Right lobe of liver (tissue), 6 donors: ENCODE measurements at regions not wholly inside any gene's neighbourhood (a gene's known extent, or its start where the extent isn't known, plus 50 kb on each side); places are given as distances from the start of the nearest gene placed in this dataset.

Source experiments
- ATAC-seq, 4 donors: fragments of 200-7000 bp; cut with Tn5 transposase; one replicate each; pipeline ENCODE4 v1.9.1; 2020; ENCODE audit warnings: mild to moderate bottlenecking in 4 of 4, moderate library complexity in 4 of 4
- DNase-seq, 3 donors: peaks; one replicate each; pipeline ENCODE4 v3.0.0-alpha.2; 2020
- H3K27ac ChIP-seq, 3 donors: fragments of 200-600 bp; one replicate each; pipeline ENCODE4 v1.8.0; 2022
- H3K27me3 ChIP-seq, 2 donors: fragments of 200-600 bp; one replicate each; pipeline ENCODE4 v1.8.0; 2022
- H3K36me3 ChIP-seq, 4 donors: fragments of 200-600 bp; sonication (generic) in 1 of 4; one replicate each; pipeline versions ENCODE4 v1.5.1 to v1.8.0; 2017 to 2022; ENCODE audit warnings: control low read depth in 1 of 4
- H3K4me1 ChIP-seq, 4 donors: fragments of 200-600 bp; sonication (generic) in 1 of 4; one replicate each; pipeline versions ENCODE4 v1.5.1 to v1.8.0; 2017 to 2022; ENCODE audit warnings: control low read depth in 1 of 4
- H3K4me3 ChIP-seq, 3 donors: fragments of 200-600 bp; one replicate each; pipeline ENCODE4 v1.8.0; 2022
- H3K9me3 ChIP-seq, 4 donors: fragments of 200-600 bp; sonication (generic) in 1 of 4; one replicate each; pipeline versions ENCODE4 v1.5.1 to v1.8.0; 2017 to 2022; ENCODE audit warnings: control low read depth in 1 of 4
- POLR2A ChIP-seq: fragments of 450-650 bp; IDR thresholded peaks from one replicate; pipeline ENCODE4 v1.6.1; 2017; ENCODE audit warnings: antibody characterized with exemption, mild to moderate bottlenecking
- WGBS: methylation state at CpG from one replicate; pipeline ENCODE4 v1.1.6; 2018; ENCODE audit warnings: low coverage, low lambda C conversion rate; ENCODE audit not compliant: insufficient coverage; ENCODE audit errors: missing lambda C conversion rate; 5-methylcytosine and 5-hydroxymethylcytosine counted together
- intact Hi-C, 2 donors: fragments of 100-400 bp; cut with DNase I; formaldehyde crosslinking; loops; one replicate each; pipeline versions ENCODE4 v1.11.2 to v1.14.1; 2022
- TF ChIP-seq, protein P1 (sequence below), 4 donors: fragments of 200-600 bp in 3 of 4; fragments of 450-650 bp in 1 of 4; IDR thresholded peaks; one replicate each; pipeline versions ENCODE4 v1.5.1 to v1.8.0; 2016 to 2022; ENCODE audit warnings: antibody characterized with exemption in 4 of 4, mild to moderate bottlenecking in 2 of 4
- donor health status: DM: no; HTN: yes; CAD: no.
- donor health status: DM: no; HTN: no; CAD: no.
- donor health status: DM: no; HTN: no; CAD: no.
- donor health status: DM: no; HTN: yes; CAD: no.
- donor health status: DM: no; HTN: yes; CAD: no.

DNA sequence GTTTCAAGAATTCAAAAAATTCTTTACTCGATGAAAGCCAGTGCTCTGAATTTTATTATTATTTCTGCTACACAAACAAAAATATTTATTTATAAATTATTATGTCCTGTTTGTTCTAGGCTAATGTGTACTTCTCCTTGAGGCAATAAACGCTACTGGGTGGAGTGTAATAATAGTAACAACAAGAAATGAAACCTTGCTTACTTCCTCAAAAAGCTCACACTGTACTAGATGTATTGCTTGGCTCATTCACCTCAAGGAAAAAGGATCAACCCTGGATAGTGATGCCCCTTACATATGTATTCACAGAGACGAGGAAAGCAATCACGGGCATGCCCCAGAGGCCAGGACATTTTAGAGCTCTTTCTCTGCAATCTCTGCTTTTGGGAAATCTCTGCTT lies 685.6 kb upstream of the NXPH2 start:
- Histone ChIP-seq H3K27me3 (no peaks in the 10 kb centered on the region), H3K27ac (no peak overlapping the region), H3K9me3 (no peaks in the 10 kb centered on the region), H3K4me3 (no peak overlapping the region), H3K4me1 (no peaks in the 10 kb centered on the region), H3K36me3 (no peaks in the 10 kb centered on the region)
- intact Hi-C loops, result no loop called here
- 41% methylated on average over 4 of the region's 4 CpGs for WGBS
- DNase-seq, result no peak
- TF ChIP-seq, protein P1, sequence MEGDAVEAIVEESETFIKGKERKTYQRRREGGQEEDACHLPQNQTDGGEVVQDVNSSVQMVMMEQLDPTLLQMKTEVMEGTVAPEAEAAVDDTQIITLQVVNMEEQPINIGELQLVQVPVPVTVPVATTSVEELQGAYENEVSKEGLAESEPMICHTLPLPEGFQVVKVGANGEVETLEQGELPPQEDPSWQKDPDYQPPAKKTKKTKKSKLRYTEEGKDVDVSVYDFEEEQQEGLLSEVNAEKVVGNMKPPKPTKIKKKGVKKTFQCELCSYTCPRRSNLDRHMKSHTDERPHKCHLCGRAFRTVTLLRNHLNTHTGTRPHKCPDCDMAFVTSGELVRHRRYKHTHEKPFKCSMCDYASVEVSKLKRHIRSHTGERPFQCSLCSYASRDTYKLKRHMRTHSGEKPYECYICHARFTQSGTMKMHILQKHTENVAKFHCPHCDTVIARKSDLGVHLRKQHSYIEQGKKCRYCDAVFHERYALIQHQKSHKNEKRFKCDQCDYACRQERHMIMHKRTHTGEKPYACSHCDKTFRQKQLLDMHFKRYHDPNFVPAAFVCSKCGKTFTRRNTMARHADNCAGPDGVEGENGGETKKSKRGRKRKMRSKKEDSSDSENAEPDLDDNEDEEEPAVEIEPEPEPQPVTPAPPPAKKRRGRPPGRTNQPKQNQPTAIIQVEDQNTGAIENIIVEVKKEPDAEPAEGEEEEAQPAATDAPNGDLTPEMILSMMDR (IDR thresholded peaks at IDR 0.05), result no peak
- no peak for TF ChIP-seq POLR2A
- ATAC-seq, result peak in 1 of 4 donors; percentile 36

DNA sequence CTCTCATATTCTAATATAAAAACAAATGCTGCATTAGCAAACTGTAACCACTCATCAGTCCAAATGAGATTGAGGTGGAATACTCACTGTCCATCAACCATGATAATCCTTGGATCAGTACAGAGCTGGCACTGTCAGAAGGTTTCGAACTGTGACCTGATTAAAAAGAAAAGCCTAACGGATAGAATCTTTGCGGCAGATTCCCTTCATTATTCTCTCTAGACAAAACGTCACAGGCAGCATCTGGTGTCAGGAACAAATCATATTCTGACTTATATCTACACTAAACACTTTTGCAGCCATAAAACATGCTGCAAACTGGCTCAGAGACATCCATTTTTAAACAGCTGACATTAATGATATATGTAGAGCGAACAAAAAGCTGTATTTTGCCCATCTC lies 677.7 kb upstream of the NXPH2 start:
- DNase-seq (no peak), ATAC-seq (no peak)
- H3K27ac ChIP-seq, result no peak overlapping the region
- no peaks in the 10 kb centered on the region for H3K36me3 ChIP-seq
- intact Hi-C loops, result no loop called here
- no peaks in the 10 kb centered on the region for H3K4me1 ChIP-seq
- H3K9me3 ChIP-seq, result no peaks in the 10 kb centered on the region
- no peak for TF ChIP-seq POLR2A
- TF ChIP-seq, protein P1 (IDR thresholded peaks at IDR 0.05), result no peak
- WGBS, result 41% methylated on average over 5 of the region's 5 CpGs
- no peaks in the 10 kb centered on the region for H3K27me3 ChIP-seq
- H3K4me3 ChIP-seq, result no peak overlapping the region

DNA sequence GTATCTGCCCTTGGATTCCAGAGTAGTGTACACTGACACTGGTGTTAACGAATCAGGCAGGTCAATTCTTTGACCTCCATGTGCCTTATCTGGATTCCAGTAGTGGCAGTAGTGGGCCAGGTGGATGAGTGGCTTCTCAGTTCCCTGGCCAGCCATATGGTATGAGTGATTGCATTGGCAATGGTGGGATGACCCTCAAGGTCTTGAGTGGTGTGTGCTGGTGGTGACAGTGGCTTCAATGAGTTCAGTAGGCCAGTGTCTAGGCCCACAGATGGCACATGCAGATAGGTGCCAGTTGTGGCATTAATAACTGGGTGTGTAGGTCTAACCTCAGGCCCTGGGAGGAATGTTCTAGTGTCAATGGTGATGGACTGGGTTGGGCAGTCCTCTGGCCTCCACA lies 674.1 kb upstream of the NXPH2 start:
- no peak for TF ChIP-seq POLR2A
- TF ChIP-seq, protein P1 (IDR thresholded peaks at IDR 0.05), result no peak
- Histone ChIP-seq H3K4me3 (no peak overlapping the region), H3K27me3 (no peaks in the 10 kb centered on the region), H3K27ac (no peak overlapping the region), H3K36me3 (no peaks in the 10 kb centered on the region), H3K4me1 (no peaks in the 10 kb centered on the region), H3K9me3 (no peaks in the 10 kb centered on the region)
- WGBS, result 22% methylated on average over 1 of the region's 1 CpG
- ATAC-seq, result peak in 1 of 4 donors; percentile 19
- intact Hi-C loops, result no loop called here
- DNase-seq, result no peak

DNA sequence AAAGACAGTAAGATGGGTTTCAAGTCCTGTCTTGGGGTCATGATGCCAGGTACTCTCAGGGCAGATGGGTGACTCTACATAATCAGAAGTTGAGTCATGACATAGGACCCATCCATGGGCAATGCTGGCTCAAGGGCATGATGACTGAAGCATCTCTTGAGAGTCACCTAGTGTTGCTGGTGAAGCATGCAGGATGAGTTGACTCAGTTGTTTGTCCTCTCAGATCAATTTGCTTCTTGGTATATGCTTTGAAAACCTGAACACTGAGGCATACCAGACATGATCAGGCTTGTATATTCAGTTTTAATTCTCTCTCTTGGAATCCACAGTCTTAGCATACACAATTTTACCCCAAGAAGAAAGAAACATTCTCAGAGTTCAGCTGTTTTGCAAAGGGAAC lies 658.9 kb upstream of the NXPH2 start:
- Histone ChIP-seq H3K27me3 (no peaks in the 10 kb centered on the region), H3K4me3 (no peak overlapping the region), H3K36me3 (no peaks in the 10 kb centered on the region), H3K27ac (no peak overlapping the region), H3K9me3 (peaks cover 0 to 4% (median 0%) of the 10 kb centered on the region in 4 donors), H3K4me1 (no peaks in the 10 kb centered on the region)
- DNase-seq (no peak), ATAC-seq (no peak)
- intact Hi-C loops, result no loop called here
- TF ChIP-seq POLR2A, result no peak
- TF ChIP-seq, protein P1 (IDR thresholded peaks at IDR 0.05), result no peak

DNA sequence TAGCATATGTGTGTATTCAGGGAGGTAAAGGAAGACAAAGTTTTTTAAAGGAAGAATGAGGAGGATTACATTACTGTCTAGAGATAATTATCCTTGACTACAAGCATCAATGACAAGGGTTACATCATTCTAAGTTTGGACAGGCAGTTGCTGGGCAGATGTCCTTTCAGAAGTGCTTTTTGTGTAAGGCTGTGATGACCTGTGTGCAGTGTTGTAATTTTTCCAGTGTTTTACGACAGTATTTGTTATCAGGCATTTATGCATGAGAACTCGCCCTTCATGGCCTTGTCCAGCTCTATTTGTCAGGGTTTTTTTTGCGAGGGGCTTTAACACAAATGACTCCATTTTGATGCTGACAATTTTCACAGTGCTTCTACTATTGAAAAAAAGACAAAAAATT lies 658.3 kb upstream of the NXPH2 start:
- TF ChIP-seq, protein P1 (IDR thresholded peaks at IDR 0.05), result no peak
- no peak for TF ChIP-seq POLR2A
- Histone ChIP-seq H3K27me3 (no peaks in the 10 kb centered on the region), H3K4me1 (no peaks in the 10 kb centered on the region), H3K9me3 (peaks cover 0 to 4% (median 0%) of the 10 kb centered on the region in 4 donors), H3K27ac (no peak overlapping the region), H3K36me3 (no peaks in the 10 kb centered on the region), H3K4me3 (no peak overlapping the region)
- ATAC-seq (no peak), DNase-seq (no peak)
- intact Hi-C loops, result no loop called here
- 39% methylated on average over 3 of the region's 3 CpGs for WGBS
